ENCODE measurements at regions not wholly inside any gene's neighbourhood (a gene's known extent, or its start where the extent isn't known, plus 50 kb on each side); places are given as distances from the start of the nearest gene placed in this dataset.
A peak's percentile ranks its signal among the peaks of the same experiment; 100 is the strongest.
"Not testable (repeated sequence)": the region's sequence is repeated elsewhere in the genome, so short reads cannot be mapped to it uniquely, and the experiment has no call there.

DNA sequence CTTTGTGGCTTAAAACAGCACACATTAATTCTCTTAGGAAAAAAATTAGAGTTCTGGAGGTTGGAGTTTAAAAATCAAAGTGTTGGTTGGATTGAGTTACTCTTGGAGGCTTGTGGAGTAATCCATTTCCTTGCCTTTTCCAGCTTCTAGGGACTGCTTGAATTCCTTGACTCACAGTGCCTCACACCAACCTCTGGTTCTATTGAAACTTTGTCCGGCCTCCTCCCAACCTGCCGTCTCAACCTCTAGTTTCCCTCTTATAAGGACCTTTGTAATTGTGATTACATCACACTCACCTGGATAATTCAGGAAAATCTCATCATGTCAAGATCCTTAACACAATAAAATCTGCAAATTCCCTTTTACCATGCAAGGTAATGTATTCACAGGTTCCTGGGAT lies 764.2 kb upstream of the CDH18 start:
- not testable (repeated sequence) for DNase-seq

DNA sequence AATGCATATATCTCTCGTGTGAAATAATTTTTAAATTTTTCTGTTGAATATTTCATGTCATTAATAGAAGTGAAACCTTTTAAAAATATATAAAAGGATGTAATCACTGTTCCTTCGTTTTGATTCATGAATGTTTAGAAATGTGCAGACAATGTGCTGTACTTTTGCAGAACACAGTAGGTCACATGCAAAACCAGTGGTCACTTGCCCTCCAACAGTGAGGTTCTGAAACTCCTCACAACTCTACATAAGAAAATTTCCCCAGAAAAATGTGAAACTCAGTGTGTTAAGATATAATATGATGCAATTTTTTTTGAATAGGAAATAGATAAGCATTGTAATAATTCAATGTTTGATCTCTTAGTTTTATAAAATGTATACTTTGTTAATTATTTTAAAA lies 747.7 kb upstream of the CDH18 start:
- DNase-seq: not testable (repeated sequence)

DNA sequence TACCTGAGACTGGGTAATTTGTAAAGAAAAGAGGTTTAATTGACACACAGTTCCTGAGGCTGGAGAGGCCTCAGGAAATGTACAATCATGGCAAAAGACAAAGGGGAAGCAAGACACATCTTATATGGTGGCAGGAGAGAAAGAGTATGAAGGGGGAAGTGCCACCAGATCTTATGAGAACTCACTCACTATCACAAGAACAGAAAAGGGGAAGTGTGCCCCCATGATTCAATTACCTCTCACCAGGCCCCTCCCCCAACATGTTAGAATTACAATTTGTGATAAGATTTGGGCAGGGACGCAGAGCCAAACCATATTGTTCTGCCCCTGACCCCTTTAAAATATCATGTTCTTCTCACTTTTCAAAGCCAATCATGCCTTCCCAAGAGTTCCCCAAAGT lies 744.2 kb upstream of the CDH18 start:
- DNase-seq: not testable (repeated sequence)

DNA sequence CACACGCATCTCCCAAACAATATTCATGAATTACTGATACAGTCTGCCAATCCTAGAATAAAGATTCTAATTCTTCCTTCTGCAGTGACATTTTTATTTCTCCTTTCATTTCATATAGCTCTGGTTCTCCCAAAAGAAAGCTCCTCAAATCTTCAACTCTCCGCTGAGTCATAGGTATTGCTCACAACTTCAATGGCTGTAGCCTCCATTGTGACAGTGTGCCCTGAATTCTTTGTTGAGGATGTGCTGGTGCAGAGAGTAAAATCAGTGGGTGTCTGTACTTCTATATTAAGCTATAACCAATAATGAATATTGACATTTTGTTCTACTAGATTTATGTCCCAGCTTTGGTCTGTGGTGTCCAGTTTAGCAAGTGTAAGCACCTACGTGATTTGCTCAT lies 733.3 kb upstream of the CDH18 start:
- DNase-seq: not testable (repeated sequence)

DNA sequence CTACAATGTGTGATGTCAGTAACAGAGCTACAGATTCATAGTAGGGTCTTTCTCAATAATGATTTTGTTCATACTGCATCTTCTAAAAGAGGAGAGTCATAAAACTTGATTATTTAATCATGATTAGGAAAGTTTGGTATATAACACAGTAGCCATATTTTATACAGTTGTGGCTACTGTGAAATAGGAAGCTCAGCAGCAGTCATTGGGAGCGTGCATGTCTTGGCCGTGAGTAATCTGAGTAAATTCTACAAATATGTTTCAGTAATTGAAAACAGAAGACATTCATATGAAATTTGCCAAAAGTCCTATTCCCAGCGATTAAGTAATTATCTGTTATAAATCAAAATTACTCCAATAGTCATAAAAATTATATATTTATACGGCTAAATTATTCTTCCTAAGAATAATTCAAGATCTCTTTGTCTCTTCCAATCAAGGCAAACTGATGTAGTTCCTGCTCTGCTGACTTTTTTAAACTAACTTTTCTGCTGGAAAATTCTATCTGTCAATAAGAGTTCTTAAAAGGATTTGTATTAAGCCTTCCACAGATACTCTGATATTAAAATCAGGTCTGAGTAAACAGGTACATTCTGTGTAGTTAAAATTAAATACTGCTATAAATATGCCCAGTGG lies 723.6 kb upstream of the CDH18 start:
- DNase-seq: not testable (repeated sequence)

DNA sequence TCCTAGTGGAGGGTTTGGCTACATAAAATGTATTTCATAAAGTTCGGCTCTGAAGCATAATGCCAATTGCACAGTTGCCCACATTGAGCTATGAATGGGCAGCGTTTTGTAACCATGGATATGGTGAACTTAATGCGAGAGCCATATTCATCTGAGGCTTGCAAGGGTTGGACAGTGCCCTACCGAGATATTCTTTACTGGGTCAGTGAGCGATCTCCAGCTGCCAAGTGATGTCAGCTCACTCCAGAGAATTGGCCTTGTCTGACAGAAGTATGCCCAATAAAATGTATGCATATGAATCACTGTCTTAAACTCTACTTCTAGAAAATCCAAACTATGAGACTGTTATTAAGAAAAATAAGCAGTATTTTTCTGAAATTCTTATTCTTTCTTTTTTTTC lies 719.6 kb upstream of the CDH18 start:
- not testable (repeated sequence) for DNase-seq

DNA sequence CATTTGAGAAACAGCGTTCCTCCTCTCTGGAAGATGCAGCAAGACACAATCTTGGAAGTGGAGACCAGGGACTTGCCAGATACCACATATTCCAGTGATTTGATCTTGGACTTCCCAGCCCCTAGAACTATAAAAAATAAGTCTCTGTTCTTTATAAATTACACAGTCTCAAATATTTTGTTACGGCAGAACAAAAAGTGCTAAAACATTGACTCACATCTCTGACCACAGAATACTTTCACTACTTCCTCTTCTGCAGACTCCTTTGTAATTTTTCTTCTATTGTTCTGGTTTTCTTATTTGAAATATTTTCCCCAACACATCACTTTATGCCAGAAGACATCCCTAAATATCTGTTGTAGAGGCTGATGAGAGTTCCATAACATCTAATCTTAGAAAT lies 706.1 kb upstream of the CDH18 start:
- DNase-seq: no peak

DNA sequence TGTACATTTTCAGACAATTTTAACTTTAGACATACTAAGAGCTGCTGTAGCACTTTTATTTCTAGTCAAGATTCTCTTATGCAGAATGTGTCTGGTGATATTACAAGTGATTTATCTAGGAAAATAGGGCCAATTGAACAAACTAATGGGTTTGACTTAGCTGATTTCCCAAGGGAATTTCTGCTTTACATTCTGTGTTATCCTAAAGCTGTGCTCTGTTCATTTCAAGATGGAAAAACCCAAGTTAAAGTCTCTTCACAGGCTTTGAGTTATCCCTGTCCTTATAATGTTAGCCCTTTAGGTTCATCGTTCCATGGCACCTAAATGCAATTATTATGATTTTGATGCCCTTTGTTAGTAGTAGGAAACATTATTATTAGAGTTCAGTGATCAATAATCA lies 704.9 kb upstream of the CDH18 start:
- DNase-seq: no peak

DNA sequence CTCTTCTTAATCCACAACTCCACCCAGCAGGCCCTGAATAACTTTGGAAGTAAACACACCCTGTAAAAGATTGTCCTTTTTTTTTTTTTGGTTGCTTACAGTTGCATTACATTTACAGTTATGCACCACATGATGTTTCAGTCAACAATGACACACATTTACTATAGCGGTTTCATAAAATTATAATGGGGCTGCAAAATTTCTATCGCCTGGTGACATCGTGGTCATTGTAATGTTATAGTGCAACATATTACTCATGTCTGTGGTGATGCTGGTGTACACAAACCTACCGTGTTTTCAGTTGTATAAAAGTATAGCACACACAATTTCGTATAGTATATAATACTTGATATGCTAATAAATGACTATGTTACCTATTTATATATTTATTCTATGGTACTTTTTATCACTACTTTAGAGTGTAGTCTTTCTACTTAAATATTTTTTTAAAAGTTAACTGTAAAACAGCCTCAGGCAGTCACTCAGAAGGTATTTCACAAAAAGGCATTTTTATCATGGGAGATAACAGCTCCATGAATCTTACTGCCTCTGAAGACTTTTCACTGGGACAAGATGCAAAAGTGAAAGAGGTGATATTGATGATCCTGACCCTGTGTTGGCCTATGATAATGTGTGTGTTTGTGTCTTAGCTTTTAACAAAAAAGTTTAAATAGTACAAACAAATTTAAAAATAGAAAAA lies 695.4 kb upstream of the CDH18 start:
- DNase-seq: no peak

DNA sequence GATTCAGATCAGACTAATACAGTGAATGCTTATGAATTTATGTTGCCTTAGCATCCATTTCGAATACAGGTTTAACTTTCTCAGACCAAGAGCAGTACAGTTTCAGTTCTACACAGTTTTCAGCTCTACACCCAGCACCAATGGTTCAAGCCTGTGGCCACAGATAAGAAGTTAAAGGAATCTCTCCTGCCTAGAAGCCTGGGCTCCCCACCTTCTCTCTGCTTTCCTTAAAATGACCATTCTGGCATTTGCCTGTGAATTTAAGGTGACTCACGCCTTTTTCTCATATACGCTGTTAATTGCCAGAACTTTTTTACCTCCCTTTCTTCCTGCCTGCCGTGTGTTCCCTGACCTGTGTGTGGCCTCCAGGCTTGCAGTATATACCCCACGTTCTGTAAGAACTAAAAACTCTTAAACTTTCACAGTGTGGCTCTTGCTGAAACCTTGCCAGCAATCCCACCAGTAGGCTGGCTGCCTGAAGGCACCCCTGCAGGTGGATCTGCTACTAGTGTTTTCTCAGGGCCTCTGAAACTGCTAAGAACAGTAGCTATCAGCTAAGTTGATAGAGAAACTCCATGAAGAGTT lies 692.8 kb upstream of the CDH18 start:
- DNase-seq: no peak

DNA sequence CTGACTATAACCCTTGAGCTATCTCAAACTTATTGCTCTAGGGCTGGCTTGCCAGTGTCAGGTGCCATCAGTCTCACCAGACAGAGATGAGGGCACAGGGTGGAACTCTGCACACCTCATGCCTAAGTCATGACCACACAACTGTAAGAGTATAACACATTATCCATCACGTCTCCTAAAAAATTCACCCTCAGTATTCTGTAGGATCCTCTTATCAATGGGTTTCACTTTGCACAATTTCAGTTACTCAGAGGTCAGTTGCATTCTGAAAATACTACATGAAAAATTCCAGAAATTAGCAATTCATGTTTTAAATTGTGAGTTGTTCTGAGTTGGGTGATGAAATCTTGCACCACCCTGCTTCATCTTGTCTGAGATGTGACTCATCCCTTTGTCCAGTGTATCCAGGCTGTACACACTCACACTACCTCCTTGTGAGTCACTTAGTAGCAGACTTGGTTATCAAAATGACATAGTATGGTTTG lies 690.9 kb upstream of the CDH18 start:
- no peak for DNase-seq

DNA sequence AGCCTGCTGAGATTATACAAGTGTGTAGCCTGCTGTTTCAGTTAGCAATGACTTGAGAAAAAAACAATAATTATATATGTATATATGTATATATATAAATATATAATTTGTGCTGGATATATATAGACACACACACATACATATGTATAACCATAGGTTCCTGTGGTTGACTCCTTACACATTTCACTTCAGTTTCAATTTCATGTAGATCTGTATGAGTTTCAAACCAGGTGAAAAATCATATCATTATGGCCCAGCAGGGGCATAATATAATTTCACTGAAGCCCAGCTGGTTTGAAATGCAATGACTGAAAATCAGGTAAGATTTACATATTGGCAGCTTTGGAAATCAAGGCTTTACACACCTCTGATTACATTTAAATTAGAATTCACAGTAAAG lies 690.4 kb upstream of the CDH18 start:
- DNase-seq: no peak

DNA sequence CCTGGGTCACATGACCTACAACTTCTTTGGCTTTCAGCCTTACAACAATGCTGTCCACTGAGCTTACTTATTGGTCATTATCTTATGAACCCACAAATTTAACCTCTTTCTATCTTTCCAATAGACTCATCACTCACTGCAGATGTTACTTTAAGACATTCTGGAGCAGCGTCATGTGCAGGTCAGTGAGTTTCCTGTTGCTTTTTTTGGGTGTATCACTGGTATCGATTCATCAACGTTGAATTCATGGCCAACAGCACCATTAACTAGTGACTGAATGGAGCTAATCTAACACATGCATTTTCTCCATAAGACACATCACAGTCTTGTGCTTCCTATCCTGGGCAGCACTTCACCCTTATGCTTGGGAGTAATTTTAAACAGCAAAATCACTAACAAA lies 672.6 kb upstream of the CDH18 start:
- DNase-seq: no peak

DNA sequence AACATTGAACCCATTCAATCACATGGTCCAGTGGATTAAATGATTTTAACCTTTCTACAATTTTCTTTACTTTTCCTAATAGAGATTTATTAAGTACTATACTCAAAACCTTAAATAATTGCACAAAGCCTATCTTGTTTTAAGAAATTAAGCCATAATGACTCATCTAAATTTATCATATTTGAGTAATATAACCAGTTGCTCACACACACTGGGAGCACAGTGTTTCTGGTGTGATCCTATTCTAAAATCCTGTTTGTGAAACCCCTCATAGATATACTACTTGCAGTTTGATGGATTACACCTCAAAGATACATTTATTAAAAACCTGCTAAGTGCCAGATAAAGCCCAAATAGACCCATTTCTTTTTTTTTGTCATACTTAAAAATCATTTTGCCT lies 668.3 kb upstream of the CDH18 start:
- DNase-seq: no peak

DNA sequence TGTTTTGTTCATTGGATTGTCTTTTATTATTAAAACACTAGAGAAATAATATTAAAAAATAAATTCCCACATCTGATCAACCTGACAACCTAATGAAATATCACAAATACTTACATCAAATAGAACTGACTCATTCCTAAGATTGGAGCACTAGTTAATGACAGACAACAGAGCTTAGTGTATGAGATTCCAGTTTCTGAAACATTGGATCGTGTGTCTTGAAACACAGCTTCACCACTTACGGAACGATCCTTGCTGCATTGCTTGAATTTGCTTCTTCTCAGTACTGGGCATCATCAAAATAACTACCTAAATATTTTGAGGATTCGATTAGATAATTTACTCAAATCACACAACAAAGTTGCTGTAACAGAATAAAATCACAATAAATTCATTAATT lies 667.2 kb upstream of the CDH18 start:
- DNase-seq: no peak

DNA sequence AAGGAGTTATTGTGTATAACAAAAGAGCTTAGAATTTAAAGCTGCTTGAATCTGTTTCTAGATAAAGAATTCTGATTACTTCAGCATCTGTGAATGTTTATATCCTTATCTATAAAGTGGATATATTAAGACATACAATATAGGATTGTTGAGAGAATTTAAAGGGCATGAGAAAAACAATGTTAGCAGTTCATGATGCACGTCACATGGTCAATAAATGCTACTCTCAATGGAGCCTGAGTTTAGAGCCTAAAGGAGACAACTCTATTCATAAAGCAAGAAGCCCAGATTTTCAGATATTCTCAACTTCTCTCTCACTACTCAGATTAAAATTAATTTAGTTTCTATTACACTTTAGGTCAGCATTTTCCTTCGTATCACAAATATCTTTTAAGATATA lies 666.7 kb upstream of the CDH18 start:
- no peak for DNase-seq

DNA sequence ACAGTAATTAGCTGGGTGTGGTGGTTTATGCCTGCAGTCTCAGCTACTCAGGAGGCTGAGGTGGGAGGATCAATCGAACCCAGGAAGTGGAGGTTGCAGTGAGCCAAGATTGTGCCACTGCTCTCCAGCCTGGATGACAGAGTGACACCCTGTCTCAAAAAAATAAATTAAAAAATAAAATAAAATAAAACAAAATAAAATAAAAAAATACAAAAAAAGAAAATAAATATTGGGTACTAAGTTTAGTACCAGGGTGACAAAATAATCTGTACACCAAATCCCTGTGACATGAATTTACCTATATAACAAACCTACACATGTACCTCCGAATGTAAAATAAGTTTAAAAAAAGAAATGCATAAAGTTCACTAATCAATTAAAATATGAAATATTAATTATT lies 666.0 kb upstream of the CDH18 start:
- no peak for DNase-seq

DNA sequence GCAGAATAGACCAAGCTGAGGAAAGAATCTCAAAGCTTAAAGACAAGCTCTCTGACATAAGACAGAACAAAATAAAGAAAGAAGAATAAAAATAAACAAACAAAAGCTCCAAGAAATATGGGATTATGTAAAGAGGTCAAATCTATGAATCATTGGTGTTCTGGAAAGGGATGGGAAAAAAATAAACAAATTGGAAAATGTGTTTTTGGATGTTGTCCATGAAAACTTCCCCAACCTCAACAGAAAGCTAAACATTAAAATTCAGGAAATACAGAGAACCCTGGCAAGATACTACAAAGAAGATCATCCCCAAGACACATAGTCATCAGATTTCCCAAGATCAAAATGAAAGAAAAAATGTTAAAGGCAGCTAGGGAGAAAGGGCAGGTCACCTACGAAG lies 662.0 kb upstream of the CDH18 start:
- no peak for DNase-seq

DNA sequence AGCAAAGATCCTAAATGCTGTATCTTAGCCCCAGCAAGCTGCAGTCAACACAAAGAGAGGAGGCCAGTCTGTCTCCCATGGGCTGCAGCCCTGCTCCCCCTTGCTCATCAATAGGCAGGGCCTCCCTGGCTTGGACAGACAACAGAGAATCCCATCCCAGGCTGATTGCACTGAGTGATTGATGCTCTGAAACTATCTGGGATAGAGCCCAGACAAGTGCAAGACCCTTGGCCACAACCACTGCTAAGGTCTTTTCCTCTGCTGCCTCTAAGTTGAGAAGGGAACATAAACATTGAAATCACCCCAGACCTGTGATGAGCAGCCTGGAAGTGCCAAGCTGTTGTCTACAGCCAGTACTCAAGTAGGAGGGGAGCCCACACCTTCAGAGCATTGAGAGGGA lies 661.0 kb upstream of the CDH18 start:
- DNase-seq: no peak

DNA sequence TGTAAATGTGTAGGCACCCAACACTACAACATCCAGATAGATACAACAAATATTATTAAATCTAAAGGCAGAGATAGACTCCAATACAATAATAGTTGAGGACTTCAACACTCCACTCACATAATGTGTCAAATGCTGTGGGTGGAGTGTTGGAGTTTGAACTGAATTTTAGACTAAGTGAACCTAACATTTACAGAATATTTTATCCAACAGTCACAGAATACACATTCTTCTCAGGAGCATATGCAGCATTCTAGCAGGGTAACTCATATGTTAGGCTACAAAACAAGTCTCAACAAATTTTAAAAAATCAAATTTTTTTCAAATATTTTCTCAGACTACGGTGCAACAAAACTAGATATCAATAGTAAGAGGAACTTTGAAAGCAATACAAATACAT lies 648.7 kb upstream of the CDH18 start:
- no peak for DNase-seq

DNA sequence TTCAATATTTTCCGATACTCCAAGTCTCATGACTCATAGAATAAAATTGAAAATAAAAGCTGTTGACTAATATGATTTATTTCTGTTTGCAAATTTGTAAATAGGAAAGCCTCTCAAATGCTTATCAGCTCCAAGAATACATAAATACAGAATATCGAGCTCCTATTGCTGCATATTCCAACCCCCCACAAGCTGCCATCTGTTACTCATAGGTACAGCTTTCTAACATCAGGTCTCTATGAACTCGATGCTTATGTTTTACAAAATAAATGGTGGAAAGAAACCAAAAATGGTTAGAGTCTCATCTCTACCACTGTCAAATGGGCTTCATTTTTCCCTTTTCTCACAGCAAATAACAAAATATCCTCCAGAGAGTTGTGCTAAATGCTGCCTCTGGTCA lies 631.6 kb upstream of the CDH18 start:
- DNase-seq: peak; percentile 89

DNA sequence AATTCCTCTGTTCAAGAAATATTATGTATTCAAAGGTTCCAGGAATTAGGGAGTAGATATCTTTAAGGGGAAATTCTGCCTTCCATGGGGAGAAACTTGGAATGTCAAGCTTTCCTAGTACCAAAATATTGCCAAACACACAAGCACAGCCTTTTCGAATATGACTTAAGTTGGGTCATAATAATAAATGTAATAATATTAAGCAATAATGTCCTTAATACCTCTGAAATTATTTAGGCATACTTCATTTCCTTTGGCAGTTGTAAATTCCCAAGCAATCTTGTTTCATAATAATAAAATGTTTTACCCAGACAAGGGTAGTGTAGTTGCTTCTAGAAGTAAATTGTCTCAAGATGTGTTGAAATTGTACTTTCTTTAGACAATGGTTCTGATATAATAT lies 630.3 kb upstream of the CDH18 start:
- no peak for DNase-seq

DNA sequence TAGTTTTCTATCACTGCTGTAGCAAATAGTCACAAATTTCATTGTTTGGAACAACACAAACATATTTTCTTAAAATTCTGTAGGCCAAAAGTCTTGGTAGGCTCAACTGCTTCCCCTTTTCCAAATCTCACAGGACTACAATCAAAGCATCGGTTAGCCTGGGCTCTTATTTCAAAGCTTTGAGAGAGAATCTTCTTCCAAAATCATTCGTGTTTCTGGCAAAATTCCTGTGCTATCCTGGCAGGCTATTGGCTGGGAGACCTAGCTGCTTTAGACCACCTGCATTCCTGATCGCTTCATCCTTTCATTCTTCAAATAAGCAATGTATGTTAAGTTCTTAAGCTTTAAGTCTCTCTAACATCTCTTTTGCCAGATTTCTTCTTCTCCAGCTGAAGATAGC lies 629.8 kb upstream of the CDH18 start:
- DNase-seq: no peak

DNA sequence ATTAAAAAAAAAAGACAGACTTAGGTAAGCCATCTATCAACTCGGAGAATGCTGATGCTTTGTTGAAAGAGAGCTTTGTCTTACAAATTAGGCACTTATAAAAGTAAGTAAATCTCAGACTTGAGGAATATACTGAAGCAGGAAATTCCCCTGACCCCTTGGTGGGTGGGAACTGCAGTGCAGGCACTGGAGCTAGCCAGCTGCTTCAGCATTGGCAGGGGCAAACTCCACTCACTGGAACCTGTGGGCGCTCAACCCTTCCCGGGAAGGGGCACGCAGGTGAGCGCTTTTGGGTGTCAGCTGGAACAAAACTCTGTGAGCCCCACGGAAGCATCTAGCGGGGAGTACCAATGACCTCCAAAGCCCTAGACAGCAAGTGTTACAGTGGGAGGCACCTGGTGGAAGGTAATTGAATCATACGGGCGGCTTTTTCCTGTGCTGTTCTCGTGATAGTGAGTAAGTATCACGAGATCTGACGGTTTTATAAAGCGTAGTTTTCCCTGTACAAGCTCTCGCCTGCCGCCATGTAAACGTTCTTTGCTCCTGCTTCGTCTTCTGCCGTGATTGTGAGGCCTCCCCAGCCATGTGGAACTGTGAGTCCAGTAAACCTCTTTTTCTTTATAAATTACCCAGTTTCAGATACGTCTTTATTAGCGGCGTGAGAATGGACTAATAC lies 628.0 kb upstream of the CDH18 start:
- DNase-seq: no peak

Data from NCI-H2171 treated with DMSO at 0.1 percent for 48 hours (cell line).